H1 (cell line): ENCODE measurements at regions not wholly inside any gene's neighbourhood (a gene's known extent, or its start where the extent isn't known, plus 50 kb on each side); places are given as distances from the start of the nearest gene placed in this dataset.

Experiments used
- CTCF ChIA-PET: fragments of 300-600 bp; sonication (Branson Sonifier 250); formaldehyde crosslinking; loops from one replicate; lab custom pipeline; 2021; ENCODE audit not compliant: partially characterized antibody; lab: Charles Lee
- POLR2A ChIA-PET: fragments of 300-600 bp; sonication (Branson Sonifier 250); formaldehyde crosslinking; loops from one replicate; lab custom pipeline; 2021; ENCODE audit warnings: inconsistent platforms; ENCODE audit not compliant: partially characterized antibody; lab: Charles Lee
- DNase-seq, 2 experiments: peaks; one replicate each; pipeline versions ENCODE4 v3.0.0 to v3.0.0-alpha.2; 2010 to 2022; ENCODE audit warnings: low spot score in 2 of 2, low read depth in 1 of 2, mixed read lengths in 1 of 2
- FAIRE-seq: peaks from 2 replicates; lab custom pipeline; 2011; peaks lifted over from hg19 to GRCh38; lab: Jason Lieb, UNC
- H2AFZ ChIP-seq: 2 replicates; pipeline ENCODE4 v1.8.1; 2012; ENCODE audit warnings: low read length, inconsistent platforms
- H2AK5ac ChIP-seq: 2 replicates; pipeline ENCODE4 v1.6.1; 2013; ENCODE audit warnings: low read depth, low read length
- H2BK120ac ChIP-seq: replicated peaks from 2 replicates; pipeline ENCODE3; 2013; ENCODE audit warnings: low read depth, low read length, inconsistent platforms
- H2BK12ac ChIP-seq: 2 replicates; pipeline ENCODE4 v1.6.1; 2013; ENCODE audit warnings: low read depth, low read length
- H2BK15ac ChIP-seq: 2 replicates; pipeline ENCODE4 v1.6.1; 2013; ENCODE audit warnings: low read length
- H2BK20ac ChIP-seq: 2 replicates; pipeline ENCODE4 v1.6.1; 2013; ENCODE audit warnings: low read length
- H2BK5ac ChIP-seq: 2 replicates; pipeline ENCODE4 v1.6.1; 2013; ENCODE audit warnings: low read depth, low read length
- H3K14ac ChIP-seq: 2 replicates; pipeline ENCODE4 v1.6.1; 2013; ENCODE audit warnings: inconsistent platforms; ENCODE audit not compliant: insufficient read length
- H3K18ac ChIP-seq: 2 replicates; pipeline ENCODE4 v1.6.1; 2013; ENCODE audit warnings: low read length; ENCODE audit errors: extremely low read depth
- H3K23ac ChIP-seq: 2 replicates; pipeline ENCODE4 v1.6.1; 2013; ENCODE audit warnings: inconsistent platforms; ENCODE audit not compliant: insufficient read length
- H3K23me2 ChIP-seq: 2 replicates; pipeline ENCODE4 v1.6.1; 2013; ENCODE audit warnings: low read depth, low read length
- H3K27ac ChIP-seq: 2 replicates; pipeline ENCODE4 v1.6.1; 2011; ENCODE audit warnings: low read depth, low read length, inconsistent platforms
- H3K27me3 ChIP-seq, 4 experiments: replicated peaks in 1 of 4; 1 replicate in 1 of 4; 2 replicates in 3 of 4; pipeline versions ENCODE4 v1.6.1 to v1.8.1; 2011 to 2013; ENCODE audit warnings: low read length in 3 of 4, mild to moderate bottlenecking in 3 of 4, inconsistent platforms in 2 of 4, mixed read lengths in 2 of 4, moderate library complexity in 1 of 4; ENCODE audit not compliant: control insufficient read depth in 3 of 4, insufficient read depth in 3 of 4; ENCODE audit errors: extremely low read depth in 1 of 4
- H3K36me3 ChIP-seq, 4 experiments: 2 replicates each; pipeline versions ENCODE4 v1.6.1 to v1.8.1; 2011 to 2013; ENCODE audit warnings: mild to moderate bottlenecking in 4 of 4, low read length in 3 of 4, moderate library complexity in 2 of 4, control low read depth in 1 of 4, inconsistent platforms in 1 of 4; ENCODE audit not compliant: insufficient read depth in 4 of 4, control insufficient read depth in 2 of 4
- H3K4ac ChIP-seq: replicated peaks from 2 replicates; pipeline ENCODE3; 2013; ENCODE audit warnings: low read length, low read depth, mixed read lengths, inconsistent platforms; ENCODE audit not compliant: insufficient read length
- H3K4me1 ChIP-seq, 4 experiments: replicated peaks in 1 of 4; 1 replicate in 1 of 4; 2 replicates in 3 of 4; pipeline versions ENCODE4 v1.6.1 to v1.8.1; 2011 to 2013; ENCODE audit warnings: low read length in 3 of 4, inconsistent platforms in 2 of 4, mixed read lengths in 1 of 4; ENCODE audit not compliant: insufficient read depth in 4 of 4, control insufficient read depth in 3 of 4
- H3K4me2 ChIP-seq, 2 experiments: 2 replicates each; pipeline versions ENCODE4 v1.6.1 to v1.8.1; 2011 to 2013; ENCODE audit warnings: low read depth in 2 of 2, low read length in 2 of 2, control low read depth in 1 of 2, inconsistent platforms in 1 of 2, mild to moderate bottlenecking in 1 of 2; ENCODE audit not compliant: insufficient read depth in 1 of 2
- H3K4me3 ChIP-seq, 4 experiments: fragments of 200-600, 300-600 bp in 1 of 4; sonication (generic), shearing (Covaris generic), sonication (Bioruptor Twin) in 1 of 4; 2 replicates each; pipeline versions ENCODE4 v1.5.1 to v1.8.1; 2011 to 2016; ENCODE audit warnings: low read length in 4 of 4, low read depth in 3 of 4, control low read depth in 2 of 4, inconsistent platforms in 2 of 4, mild to moderate bottlenecking in 2 of 4, mixed read lengths in 1 of 4, moderate library complexity in 1 of 4; ENCODE audit not compliant: insufficient read depth in 2 of 4; ENCODE audit errors: extremely low read depth in 1 of 4
- H3K56ac ChIP-seq: replicated peaks from 2 replicates; pipeline ENCODE3; 2013; ENCODE audit warnings: low read depth, mild to moderate bottlenecking, mixed read lengths, low read length, inconsistent platforms; ENCODE audit not compliant: insufficient read length
- H3K79me1 ChIP-seq: 2 replicates; pipeline ENCODE4 v1.6.1; 2013; ENCODE audit warnings: low read depth, low read length, control low read depth
- H3K79me2 ChIP-seq, 2 experiments: 2 replicates each; pipeline versions ENCODE4 v1.6.1 to v1.8.1; 2012 to 2013; ENCODE audit warnings: low read length in 2 of 2, mild to moderate bottlenecking in 2 of 2, inconsistent platforms in 1 of 2; ENCODE audit not compliant: insufficient read depth in 2 of 2, control insufficient read depth in 1 of 2
- H3K9ac ChIP-seq, 4 experiments: replicated peaks in 1 of 4; 1 replicate in 1 of 4; 2 replicates in 3 of 4; pipeline versions ENCODE4 v1.6.1 to v1.8.1; 2011 to 2013; ENCODE audit warnings: low read depth in 3 of 4, low read length in 3 of 4, control low read depth in 2 of 4, mild to moderate bottlenecking in 2 of 4, moderate library complexity in 2 of 4, inconsistent platforms in 1 of 4; ENCODE audit errors: extremely low read depth in 1 of 4
- H3K9me3 ChIP-seq, 2 experiments: 2 replicates each; pipeline versions ENCODE4 v1.6.1 to v1.8.1; 2012 to 2013; ENCODE audit warnings: mild to moderate bottlenecking in 2 of 2, moderate library complexity in 2 of 2, control low read depth in 1 of 2, inconsistent platforms in 1 of 2, low read depth in 1 of 2, low read length in 1 of 2, mixed read lengths in 1 of 2; ENCODE audit not compliant: insufficient read depth in 2 of 2
- H4K20me1 ChIP-seq, 2 experiments: replicated peaks in 1 of 2; 2 replicates each; pipeline versions ENCODE3 to v1.8.1; 2011 to 2013; ENCODE audit warnings: inconsistent platforms in 2 of 2, low read length in 2 of 2, mild to moderate bottlenecking in 1 of 2; ENCODE audit not compliant: insufficient read depth in 2 of 2, control insufficient read depth in 1 of 2
- H4K5ac ChIP-seq: 2 replicates; pipeline ENCODE4 v1.6.1; 2013; ENCODE audit warnings: low read length, low read depth, mixed read lengths, inconsistent platforms; ENCODE audit not compliant: insufficient read length
- H4K8ac ChIP-seq: 2 replicates; pipeline ENCODE4 v1.8.0; 2013; ENCODE audit warnings: mild to moderate bottlenecking, moderate library complexity, low read length, inconsistent platforms; ENCODE audit not compliant: insufficient read depth; ENCODE audit errors: extremely low read depth
- H4K91ac ChIP-seq: replicated peaks from 2 replicates; pipeline ENCODE3; 2013; ENCODE audit warnings: low read length, mixed read lengths, inconsistent platforms; ENCODE audit not compliant: insufficient read length
- NANOG ChIP-seq: IDR thresholded peaks from 2 replicates; pipeline ENCODE4 v1.6.1; 2011; ENCODE audit warnings: low read length, low read depth, mild to moderate bottlenecking, inconsistent platforms; ENCODE audit not compliant: insufficient read depth, poor library complexity, severe bottlenecking
- RFX5 ChIP-seq: IDR thresholded peaks from 2 replicates; pipeline ENCODE4 v1.6.1; 2011; ENCODE audit warnings: low read depth, low read length, improper control_type of control experiment, borderline replicate concordance
- TAF1 ChIP-seq: IDR thresholded peaks from 2 replicates; pipeline ENCODE4 v1.6.1; 2011; ENCODE audit warnings: mild to moderate bottlenecking, low read depth, low read length
- WGBS, 2 experiments: shearing (Covaris generic) in 1 of 2; methylation state at CpG; one replicate each; pipeline versions ENCODE4 v1.1.6 to v1.1.7; 2013 to 2015; ENCODE audit warnings: low lambda C conversion rate in 2 of 2, mixed read lengths in 2 of 2, inconsistent platforms in 1 of 2, low coverage in 1 of 2, missing lambda C conversion rate in 1 of 2; ENCODE audit not compliant: insufficient replicate concordance in 2 of 2, insufficient coverage in 1 of 2, insufficient read length in 1 of 2; ENCODE audit errors: extremely low coverage in 1 of 2, missing lambda C conversion rate in 1 of 2; 5-methylcytosine and 5-hydroxymethylcytosine counted together

DNA sequence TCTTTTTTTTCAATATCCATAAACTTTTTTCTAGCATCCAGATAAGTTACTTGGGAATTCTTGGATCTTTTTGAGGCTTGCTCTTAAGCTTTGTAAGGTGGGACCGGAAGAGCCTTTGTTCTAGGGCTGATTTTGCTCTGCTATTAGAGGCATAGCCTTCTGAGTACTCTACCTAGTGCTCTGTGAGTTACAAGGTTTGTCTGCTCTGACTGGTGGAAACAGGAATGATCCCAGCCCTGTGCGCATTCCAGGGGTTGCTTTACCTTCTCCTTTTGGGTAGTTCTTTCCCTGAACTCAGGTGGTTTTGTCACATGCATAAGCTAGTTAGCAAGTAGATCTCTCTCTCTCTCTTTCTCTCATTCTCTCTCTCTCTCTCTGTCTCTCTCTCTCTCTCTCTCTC, 180.8 kb upstream of the PCSK5 start:
- no peak overlapping the region for H3K56ac ChIP-seq
- H3K23ac ChIP-seq, result no peak overlapping the region
- ChIA-PET CTCF (no interaction called here), POLR2A (no interaction called here)
- WGBS, 2 experiments, result 93% methylated on average over 2 of the region's 2 CpGs; no CpG with 5 or more reads in 1 of the 2 experiments
- H3K23me2 ChIP-seq, result no peaks in the 10 kb centered on the region
- no peak for DNase-seq
- TF ChIP-seq RFX5 (no peak), TAF1 (no peak), NANOG (no peak)
- no peak overlapping the region for H3K14ac ChIP-seq
- no peak overlapping the region for H3K9ac ChIP-seq
- no peak overlapping the region for H3K4ac ChIP-seq
- no peak overlapping the region for H2BK15ac ChIP-seq
- H3K18ac ChIP-seq, result no peak overlapping the region
- no peaks in the 10 kb centered on the region for H3K4me1 ChIP-seq
- no peak overlapping the region for H3K4me2 ChIP-seq
- H2BK120ac ChIP-seq, result no peak overlapping the region
- H2AK5ac ChIP-seq, result no peak overlapping the region
- peaks cover 4 to 8% of the 10 kb centered on the region in 2 experiments; a peak in 3 of 4 replicates for H3K9me3 ChIP-seq
- no peaks in the 10 kb centered on the region for H4K20me1 ChIP-seq
- H3K27ac ChIP-seq, result no peak overlapping the region
- peak overlapping the region; percentile 53; the same call in 1 of the 2 replicates for H2AFZ ChIP-seq
- no peak overlapping the region for H4K91ac ChIP-seq
- H2BK12ac ChIP-seq, result no peak overlapping the region
- no peak overlapping the region for H4K8ac ChIP-seq
- H2BK20ac ChIP-seq, result no peak overlapping the region
- no peaks in the 10 kb centered on the region for H3K27me3 ChIP-seq
- no peaks in the 10 kb centered on the region for H3K79me1 ChIP-seq
- no peak overlapping the region for H2BK5ac ChIP-seq
- no peaks in the 10 kb centered on the region for H3K79me2 ChIP-seq
- H3K36me3 ChIP-seq, result peaks cover 0 to 3% (median 0%) of the 10 kb centered on the region in 4 experiments; a peak in 1 of 8 replicates
- H4K5ac ChIP-seq, result no peak overlapping the region
- no peak for FAIRE-seq
- no peak overlapping the region for H3K4me3 ChIP-seq
